NCI-H524 (cell line): ENCODE measurements at regions not wholly inside any gene's neighbourhood (a gene's known extent, or its start where the extent isn't known, plus 50 kb on each side); places are given as distances from the start of the nearest gene placed in this dataset.
"Not testable (repeated sequence)": the region's sequence is repeated elsewhere in the genome, so short reads cannot be mapped to it uniquely, and the experiment has no call there.

Source experiments
- DNase-seq, 2 experiments: peaks; one replicate each; lab custom pipeline; 2025; lab: John Stamatoyannopoulos, UW

DNA sequence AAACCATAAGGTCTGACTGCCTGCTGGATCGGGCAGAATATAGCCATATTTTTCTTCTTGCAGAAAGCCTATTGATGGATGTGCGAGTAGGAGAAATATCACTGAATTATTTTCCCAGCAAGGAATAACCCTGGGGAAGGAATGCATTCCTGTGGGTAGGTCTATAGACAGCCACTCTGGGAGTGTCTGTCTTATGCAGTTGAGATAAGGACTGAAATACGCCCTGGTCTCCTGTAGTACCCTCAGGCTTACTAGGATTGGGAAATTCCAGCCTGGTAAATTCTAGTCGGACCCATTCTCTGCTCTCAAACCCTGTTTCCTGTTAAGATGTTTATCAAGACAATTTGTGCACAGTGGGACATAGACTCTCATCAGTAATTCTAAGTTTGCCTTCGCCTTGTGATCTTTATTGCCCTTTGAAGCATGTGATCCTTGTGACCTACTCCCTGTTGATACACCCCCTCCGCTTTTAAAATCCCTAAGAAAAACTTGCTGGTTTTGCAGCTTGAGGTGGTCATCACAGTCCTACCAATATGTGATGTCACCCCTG, 506.3 kb downstream of the SOX11 start:
- DNase-seq, result not testable (repeated sequence)

DNA sequence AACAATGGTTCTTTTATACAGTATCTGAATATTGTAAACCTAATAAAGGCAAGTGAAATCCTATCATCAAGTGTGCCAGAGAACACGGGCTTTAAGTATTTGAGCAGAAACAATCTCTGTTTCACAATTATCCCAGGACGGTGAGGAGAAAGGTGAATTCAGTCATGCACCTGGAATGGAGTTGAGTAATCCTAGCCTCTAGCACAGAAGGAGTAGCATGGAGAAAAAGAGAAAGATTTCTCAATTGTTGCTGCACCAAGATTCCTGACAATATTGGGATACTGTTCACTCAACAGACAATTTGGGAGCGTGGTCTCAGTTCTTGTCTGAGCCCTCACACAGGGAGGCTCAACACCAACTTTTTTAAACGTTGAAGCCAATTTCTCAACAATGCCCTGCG, 510.6 kb downstream of the SOX11 start:
- no peak for DNase-seq

DNA sequence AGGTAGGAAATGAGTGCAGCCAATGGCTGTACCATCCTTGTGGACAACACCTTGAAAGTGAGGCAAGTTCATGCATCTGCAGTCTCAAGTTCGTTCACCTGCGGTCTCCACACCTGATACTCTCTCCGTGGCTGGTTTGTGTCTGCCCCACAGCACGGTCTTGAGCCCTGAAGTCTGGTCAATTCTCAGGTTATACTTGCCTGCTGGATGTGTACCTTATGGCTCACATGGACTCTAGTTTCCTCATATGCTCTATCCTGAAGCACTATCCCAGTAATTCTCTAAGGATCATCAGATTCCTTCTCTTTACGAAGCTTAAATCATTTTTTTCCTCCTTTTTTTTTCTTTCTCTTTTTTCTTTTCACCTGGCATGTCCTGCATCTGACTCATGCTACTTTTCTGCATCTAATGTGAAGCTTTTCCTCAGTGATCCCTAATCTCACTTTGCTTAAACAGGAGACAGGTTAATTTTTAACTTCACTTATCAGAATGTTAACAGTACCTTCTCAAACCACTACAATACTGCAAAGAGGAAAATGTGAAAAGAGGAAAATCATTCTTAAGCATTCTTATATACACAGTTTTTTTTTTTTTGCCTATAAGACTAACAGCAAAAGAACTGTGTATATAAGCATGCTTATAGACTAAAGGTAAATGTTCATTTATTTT, 511.2 kb downstream of the SOX11 start:
- DNase-seq, result no peak

DNA sequence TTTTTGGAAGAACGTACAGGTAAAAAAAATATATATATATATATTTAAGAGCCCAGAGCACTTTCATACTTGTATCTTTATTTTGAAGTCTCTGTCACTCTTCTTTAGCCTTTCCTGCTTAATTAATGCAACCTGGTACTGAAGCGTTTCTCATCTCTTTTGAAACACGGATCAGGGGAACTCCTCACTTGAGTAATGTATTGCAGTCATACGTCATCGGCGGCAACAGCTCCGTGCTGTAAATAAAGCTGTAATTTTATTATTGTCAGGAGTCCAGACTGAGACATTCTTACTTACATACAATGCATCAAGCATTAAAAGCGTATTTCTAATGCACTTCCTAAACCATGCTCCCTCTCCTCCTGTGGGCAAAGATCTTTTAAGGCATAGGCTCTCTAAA, 514.7 kb downstream of the SOX11 start:
- no peak for DNase-seq

DNA sequence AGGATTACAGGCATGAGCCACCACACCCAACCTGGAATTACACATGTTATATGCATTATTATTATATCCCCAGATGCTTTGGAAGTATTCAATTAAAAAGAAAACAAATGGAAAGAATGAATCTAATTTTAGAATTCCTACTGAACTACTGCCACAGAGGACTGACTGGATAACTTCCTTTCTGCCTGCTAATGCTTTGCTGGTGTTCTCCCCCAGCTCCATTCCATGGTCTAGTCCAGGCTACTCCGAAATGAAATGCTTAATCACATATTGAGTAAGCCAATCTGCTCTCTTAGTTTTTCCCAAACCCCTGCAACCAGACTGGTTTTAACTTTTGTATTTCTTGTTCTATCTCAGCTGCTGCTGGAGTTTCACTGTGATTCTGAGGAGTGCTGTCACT, 519.1 kb downstream of the SOX11 start:
- DNase-seq, result no peak

DNA sequence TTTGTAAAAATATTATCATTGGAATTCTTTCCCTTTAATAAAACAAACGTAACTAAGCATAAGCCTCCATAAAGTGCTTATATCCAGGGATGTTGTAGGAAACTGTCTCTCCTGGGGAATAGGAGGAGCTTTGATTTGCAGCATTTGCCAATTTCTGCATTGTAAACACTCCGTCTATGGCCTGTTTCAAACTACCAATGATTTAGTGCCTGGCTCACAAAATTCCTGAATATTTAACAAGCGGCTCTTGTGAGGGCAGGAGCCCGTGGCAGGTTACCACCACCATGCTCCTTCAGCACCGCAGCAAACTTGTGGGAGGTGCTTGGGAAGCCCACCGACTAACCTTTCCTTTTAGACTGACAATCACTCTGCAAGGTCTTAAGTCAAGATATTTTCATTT, 520.3 kb downstream of the SOX11 start:
- no peak for DNase-seq

DNA sequence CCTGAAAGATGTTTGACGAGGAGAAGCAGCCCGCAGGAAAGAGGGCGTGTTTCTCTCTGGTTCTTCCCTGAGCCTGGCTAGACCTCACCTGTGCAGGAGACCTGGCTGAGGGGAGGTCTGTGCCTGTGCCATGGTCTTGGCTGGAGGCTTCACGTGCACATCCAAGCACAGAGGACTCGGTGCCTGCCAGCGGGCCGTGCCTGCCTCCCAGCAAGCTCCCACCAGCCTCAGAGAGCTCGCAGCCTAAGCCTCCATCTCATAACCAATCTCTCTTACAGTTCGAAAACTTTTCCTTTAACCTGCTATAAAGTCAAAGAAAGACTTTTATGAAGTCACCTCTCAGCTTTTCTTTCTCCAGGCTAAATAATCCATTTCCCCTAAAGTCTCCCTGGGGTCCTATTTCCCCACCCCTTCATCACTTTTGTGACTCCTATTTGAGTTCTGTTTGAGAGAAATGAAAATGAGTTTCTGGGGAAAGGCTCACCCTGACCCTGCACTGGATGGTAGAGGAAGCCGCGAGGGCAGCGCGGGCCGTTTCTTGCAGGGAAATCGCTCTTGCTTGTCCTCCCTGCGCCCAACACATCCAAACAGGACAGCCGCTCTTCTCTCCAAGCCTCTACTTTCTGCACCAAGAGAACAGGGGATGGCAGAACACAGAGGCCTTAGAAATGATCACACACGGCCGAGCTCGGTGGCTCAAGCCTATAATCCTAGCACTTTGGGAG, 521.0 kb downstream of the SOX11 start:
- no peak for DNase-seq

DNA sequence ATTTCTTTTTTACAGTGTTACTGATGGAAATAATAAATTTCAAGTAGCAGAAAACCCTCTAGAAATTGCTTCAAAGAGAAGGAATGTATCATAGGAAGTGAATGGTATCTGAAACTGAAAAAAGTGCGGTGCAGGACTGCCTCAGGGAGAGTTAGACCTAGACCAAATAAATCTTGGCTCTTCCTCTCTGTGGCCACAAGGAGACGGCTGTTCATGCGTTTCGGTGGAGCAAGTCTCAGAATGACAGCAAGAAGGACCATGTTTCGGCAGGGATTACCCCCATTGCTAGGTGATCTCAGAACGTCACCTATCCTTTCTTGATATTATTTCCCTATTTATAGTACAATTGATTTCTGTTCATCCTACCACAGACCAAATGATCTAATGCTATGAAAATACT, 522.3 kb downstream of the SOX11 start:
- no peak for DNase-seq

DNA sequence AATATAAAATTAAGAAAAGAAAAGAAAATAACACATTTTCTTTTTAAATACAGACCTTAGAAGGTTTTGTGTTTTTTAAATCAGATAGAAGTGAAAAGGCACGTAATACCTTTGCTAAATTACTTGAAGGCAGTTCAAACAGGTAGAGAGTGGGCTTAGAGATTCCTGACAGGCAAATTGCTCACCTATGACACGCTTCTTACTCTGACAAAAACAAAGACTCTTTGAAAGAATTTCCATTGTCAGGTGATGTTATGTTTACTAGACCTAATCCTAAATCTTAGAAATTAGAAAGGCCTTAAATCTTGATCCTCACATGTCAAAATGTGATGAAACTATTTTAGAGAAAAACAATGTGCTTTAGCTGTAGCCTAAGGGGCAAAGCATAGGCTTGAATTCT, 522.9 kb downstream of the SOX11 start:
- no peak for DNase-seq

DNA sequence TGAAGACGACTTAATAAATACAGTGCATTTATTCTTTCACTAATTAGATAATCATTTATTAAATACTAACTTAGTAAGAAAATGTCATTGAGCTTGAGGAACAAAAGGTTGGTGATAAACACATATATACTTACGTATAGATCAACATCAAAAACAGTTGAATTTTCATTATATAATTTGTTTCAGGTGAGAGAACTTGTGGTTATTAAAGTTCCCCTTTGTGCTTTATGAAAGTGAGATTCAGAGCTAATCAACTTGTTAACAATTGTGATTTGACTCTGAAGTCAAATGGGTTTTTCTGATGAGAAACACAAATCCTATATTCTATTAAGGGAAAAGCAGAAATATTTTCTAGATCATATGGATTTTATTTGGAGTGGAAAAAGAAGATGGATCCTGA, 524.0 kb downstream of the SOX11 start:
- no peak for DNase-seq

DNA sequence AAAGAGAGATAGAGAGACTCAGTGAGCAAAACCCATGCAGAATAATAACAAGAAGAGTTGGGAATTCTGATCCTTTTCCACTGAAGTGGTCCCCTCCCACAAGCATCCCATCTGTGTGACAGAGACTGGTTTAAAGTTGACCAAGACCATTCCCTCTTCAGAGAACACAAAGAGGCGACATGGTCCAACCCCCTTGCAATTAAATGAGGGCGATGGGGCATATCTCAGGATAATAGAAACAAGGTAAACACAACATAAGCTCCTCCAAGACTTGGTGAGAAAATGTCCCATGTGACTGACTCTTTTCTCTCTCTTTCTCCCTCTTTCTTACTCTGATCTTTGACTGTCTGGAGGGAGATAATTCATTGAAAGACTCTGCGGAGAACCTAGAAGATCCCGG, 526.7 kb downstream of the SOX11 start:
- DNase-seq, result no peak

DNA sequence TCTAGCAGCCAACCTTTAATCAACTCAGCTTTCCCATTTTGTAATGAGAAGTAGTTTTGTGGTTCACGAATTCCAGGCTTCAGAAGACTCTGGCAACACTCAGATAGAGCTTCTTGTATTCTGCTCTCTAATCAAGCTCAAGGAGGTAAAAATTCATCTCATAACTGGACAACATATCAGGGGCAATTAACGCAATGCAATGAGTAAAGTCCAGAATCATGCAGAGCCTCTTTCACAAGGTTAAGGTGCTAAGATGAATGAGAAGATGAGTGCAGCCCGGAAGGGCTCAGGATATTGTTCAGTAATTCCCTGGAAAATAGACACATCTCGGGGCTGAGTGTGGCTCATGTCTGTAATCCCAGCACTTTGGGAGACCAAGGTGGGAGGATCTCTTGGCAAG, 527.7 kb downstream of the SOX11 start:
- DNase-seq, result no peak

DNA sequence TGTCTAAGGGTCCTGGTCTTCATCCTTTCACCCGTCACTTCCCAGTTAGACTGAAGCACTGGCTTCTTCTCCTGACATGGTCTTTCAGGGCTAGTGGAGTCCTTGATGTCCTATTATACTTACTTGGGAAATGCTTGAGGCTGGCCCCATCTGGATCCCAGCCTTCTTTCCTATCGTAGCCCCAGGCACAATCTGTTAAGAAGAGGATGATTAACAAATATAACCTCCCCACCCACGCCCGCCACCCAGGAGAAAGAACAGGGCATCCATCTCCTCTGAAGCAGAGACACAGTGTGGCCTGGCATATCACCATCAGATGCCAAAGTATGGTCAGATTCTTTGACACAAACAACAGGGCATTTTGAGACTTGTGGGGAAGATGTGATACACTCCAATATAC, 530.1 kb downstream of the SOX11 start:
- DNase-seq, result peak in 1 of 2 experiments; percentile 9

DNA sequence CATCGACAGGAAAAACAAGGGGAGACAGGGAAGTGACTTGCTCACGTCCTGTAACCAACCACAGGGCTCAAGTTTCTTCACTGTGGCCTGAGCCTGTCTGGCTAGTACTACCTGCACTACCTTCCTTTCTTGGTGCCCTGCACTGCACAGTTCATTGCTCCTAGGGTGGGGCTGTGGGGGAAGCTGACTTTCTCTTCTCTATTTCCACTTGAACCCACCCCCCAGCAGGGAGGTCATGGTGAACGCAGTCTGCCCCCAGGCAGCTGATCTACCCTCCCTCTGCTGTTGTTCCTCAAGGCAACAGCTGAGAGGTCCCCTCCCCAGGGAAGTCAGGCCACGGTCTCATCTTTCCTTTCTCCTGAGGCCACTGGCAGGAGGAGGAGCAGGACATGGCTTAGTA, 532.1 kb downstream of the SOX11 start:
- no peak for DNase-seq

DNA sequence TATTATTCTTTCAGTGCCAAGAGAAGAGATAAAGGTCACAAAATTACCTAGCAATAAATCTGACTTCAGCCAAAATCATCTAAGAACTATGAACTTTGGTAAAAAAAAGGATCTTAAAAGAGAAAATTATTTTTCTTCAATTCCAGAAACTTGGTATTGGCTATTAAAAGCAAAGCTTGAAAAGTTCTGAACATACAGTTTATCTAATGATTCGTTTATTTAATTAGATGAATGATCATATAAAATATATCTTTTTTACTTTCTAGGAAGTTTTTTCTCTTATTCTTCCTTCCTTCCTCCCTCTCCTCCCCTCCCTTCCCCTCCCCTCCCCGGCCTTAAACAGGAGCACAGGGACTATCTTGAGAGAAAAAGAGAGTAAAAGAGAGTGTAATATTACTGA, 536.1 kb downstream of the SOX11 start:
- no peak for DNase-seq

DNA sequence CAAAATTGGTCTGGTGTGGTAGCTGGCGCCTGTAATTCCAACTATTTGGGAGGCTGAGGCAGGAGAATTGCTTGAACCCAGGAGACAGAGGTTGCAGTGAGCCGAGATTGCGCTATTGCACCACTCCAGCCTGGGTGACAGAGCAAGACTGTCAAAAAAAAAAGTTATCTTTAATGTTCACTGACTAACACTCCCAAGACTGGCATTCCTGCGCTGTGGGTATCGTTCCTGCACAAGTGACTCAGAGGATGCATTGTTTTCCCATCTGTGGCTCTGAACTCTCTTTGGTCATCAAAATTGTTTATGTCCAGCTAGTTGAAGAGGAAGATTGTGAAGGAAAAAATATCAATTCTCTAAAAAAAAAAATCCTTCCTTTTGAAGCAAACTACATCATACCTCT, 539.0 kb downstream of the SOX11 start:
- no peak for DNase-seq

DNA sequence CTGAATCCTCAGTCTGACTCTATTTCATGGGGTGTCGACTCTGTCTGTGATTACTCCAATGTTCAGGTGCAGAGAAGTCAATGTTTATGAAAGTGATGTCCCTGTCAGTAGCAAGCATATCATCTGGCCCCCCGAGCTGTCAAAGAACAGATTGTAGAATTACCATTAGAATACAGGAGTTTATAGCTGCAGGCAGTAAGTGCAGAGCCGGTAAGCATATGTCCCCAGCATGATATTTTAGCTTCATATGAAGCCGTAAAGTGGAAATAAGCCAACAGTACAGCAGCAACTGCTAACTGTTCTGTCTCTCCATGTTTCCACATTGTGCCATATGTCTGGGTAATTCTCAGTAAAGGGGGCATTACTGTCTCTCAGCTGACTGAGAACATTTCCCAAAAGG, 541.8 kb downstream of the SOX11 start:
- peak; percentile 79 to 97 for DNase-seq

DNA sequence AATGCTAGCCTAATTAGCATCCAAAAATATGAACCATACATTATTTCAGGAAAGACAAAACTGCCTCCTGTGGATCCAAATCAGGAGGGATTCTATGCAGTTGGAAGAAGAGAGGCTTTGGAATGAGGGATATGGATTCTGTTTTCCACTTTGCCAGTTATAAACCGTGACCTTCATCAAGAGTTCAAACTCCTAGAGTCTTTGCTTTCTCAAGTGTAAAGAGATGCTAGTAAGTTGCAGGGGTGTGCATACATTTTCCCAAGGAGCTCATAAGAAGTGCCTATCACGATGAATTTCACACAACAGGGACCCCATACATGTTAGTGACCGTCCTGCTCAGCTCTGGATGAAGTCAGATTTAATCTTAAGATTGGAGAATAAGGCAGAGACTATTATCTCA, 542.5 kb downstream of the SOX11 start:
- DNase-seq, result peak in 1 of 2 experiments; percentile 29

DNA sequence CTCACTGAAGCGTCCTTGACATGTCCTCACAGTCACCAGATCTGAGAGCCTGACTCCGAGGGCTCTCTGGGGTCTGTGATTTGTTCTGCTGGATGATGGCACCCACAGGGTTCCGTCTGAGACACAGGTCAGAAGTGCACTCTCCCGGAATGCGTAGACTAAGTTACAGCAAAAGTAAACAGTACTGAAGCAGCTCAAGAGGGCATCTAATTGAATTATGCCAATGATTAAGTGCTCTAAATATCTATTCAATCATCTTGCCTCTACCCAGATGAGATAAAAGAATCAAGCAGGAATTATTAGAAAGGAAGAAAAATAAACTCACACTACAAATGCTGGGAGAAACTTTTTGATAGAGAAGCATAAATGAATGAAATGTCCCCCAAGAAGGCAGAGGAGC, 544.1 kb downstream of the SOX11 start:
- no peak for DNase-seq

DNA sequence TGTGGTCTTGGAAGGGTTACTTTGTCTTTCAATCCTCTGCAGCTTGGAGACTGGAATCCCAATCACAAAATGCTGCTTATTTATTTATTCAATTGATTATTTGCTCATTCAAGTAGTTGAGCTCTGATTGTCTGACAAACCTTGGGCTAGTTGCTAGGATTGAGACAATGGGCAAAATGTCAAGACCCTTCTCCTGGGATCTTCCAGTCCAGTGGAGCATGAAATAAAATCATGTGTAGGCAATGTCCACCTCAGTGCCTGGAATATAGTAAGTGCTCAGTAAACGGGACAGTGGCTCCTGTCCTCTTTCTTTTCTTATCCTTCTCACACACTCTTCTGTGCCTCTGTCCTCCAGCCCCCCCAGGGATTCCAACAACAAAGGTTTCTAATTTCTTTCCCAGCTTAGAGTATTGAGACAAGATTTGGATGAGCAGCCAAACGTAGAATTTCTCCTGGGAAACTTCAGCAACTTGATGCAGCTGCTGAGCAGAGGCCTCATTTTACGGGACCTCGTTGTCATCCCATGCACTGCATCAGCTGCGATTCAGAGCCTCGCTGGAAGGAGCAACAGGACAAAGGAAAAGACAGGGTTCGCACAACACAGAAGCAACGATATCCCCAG, 545.0 kb downstream of the SOX11 start:
- no peak for DNase-seq

DNA sequence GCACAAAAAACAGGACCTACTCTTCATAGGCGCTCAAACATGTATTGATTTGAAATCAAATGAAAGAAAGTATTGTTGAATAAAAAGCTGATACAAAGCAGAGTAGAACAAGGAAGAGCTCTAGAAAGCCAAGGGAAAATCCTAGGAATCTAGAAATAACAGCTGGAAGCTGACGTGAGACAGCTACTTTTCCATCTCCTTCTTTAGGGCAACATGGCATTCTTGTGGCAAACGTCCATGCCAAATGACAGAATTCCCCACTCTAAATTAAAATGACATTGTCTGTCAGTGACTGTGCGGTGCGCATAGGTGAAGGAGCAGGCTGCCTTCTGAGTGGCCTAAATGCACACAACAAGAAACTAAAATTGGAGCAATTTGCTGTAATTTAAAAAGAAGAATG, 557.4 kb downstream of the SOX11 start:
- DNase-seq, result no peak

DNA sequence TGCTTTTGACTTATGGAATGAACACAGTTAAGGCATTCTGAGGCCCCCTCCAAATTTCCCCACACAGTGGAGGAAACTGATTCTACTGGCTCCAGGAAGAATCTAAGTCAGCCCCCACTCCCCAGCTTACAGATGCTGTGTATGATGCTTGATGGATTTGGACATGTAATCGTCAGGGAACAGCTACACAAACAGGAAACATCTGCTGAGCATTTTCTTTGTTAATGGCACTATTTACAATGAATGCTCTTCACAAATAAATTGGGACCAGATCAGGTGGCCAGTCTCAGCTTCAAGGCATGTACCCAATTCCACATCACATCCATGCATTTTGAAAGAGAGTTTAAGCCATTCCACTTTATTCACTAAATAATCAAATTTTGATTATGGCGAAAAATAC, 562.3 kb downstream of the SOX11 start:
- peak in 1 of 2 experiments; percentile 45 for DNase-seq

DNA sequence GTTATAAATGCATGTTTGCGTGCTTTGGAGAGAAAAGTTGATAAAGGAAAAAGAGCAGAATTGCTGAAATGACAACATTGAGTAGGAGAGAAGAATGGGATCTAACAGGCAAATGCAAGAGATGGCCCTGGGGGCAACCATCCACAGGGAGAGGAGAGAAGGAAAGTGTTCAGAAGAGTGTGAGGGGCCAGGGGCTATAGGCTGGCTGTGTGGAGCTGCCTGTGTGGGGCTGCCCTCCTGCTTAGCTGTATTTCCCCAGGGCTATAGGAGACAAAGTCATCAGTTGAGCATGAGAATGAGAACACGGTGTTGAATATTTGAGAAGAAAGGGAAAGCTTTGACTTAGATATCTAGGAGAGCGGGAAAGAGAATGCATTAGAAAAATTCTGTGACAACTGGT, 572.0 kb downstream of the SOX11 start:
- no peak for DNase-seq
